ENCODE measurements at regions not wholly inside any gene's neighbourhood (a gene's known extent, or its start where the extent isn't known, plus 50 kb on each side); places are given as distances from the start of the nearest gene placed in this dataset.

- Histone ChIP-seq H3K4me2 (ENCODE audit: low read length) (no peak overlapping the region), H3K9me3 (ENCODE audit: low read length) (no peaks in the 10 kb centered on the region), H3K4me3 (ENCODE audit: low read depth, low read length, poor library complexity, severe bottlenecking) (no peak overlapping the region), H3K9ac (ENCODE audit: low read length) (no peak overlapping the region), H3K9me2 (ENCODE audit: low read depth, low read length) (no peaks in the 10 kb centered on the region), H3K27ac (ENCODE audit: low read depth, low read length, poor library complexity, severe bottlenecking) (no peak overlapping the region), H3K36me3 (ENCODE audit: insufficient read depth, low read length) (no peaks in the 10 kb centered on the region), H3K79me2 (ENCODE audit: insufficient read depth, low read length) (no peaks in the 10 kb centered on the region), H3F3A (ENCODE audit: insufficient read depth, low read length) (no peaks in the 10 kb centered on the region), H2AFZ (ENCODE audit: low read length) (no peak overlapping the region), H4K20me1 (ENCODE audit: insufficient read depth, low read length) (no peaks in the 10 kb centered on the region), H3K27me3 (ENCODE audit: insufficient read depth, low read length) (no peaks in the 10 kb centered on the region), H3K4me1 (ENCODE audit: insufficient read depth, low read length, severe bottlenecking) (no peaks in the 10 kb centered on the region)
- TF ChIP-seq EZH2 (IDR thresholded peaks at IDR 0.05; ENCODE audit: borderline replicate concordance, low read length) (no peak), CTCF (IDR thresholded peaks at IDR 0.05; ENCODE audit: low read length) (no peak)
Observed at GRCh38 chr17:53628011-53628410, 194.7 kb upstream of the KIF2B start.

GRCh38 chr17:53627511-53627910 is 195.2 kb upstream of the KIF2B start:
- no peaks in the 10 kb centered on the region for H3K27me3 ChIP-seq (ENCODE audit: insufficient read depth, low read length)
- no peak for TF ChIP-seq EZH2 (IDR thresholded peaks at IDR 0.05; ENCODE audit: borderline replicate concordance, low read length)
- no peak for TF ChIP-seq CTCF (IDR thresholded peaks at IDR 0.05; ENCODE audit: low read length)

GRCh38 chr17:53626286-53626685 is 196.4 kb upstream of the KIF2B start:
- no peaks in the 10 kb centered on the region for H3K27me3 ChIP-seq (ENCODE audit: insufficient read depth, low read length)
- H3K27ac ChIP-seq (ENCODE audit: low read depth, low read length, poor library complexity, severe bottlenecking) = no peak overlapping the region
- H3K4me3 ChIP-seq (ENCODE audit: low read depth, low read length, poor library complexity, severe bottlenecking) = no peak overlapping the region
- H4K20me1 ChIP-seq (ENCODE audit: insufficient read depth, low read length) = no peaks in the 10 kb centered on the region
- H3K79me2 ChIP-seq (ENCODE audit: insufficient read depth, low read length) = no peaks in the 10 kb centered on the region
- no peaks in the 10 kb centered on the region for H3K9me3 ChIP-seq (ENCODE audit: low read length)
- H3K36me3 ChIP-seq (ENCODE audit: insufficient read depth, low read length) = no peaks in the 10 kb centered on the region
- H3K9me2 ChIP-seq (ENCODE audit: low read depth, low read length) = no peaks in the 10 kb centered on the region
- no peaks in the 10 kb centered on the region for H3K4me1 ChIP-seq (ENCODE audit: insufficient read depth, low read length, severe bottlenecking)
- H2AFZ ChIP-seq (ENCODE audit: low read length) = no peak overlapping the region
- TF ChIP-seq EZH2 (IDR thresholded peaks at IDR 0.05; ENCODE audit: borderline replicate concordance, low read length) (no peak), CTCF (IDR thresholded peaks at IDR 0.05; ENCODE audit: low read length) (no peak)
- H3K4me2 ChIP-seq (ENCODE audit: low read length) = no peak overlapping the region
- H3F3A ChIP-seq (ENCODE audit: insufficient read depth, low read length) = no peaks in the 10 kb centered on the region
- no peak overlapping the region for H3K9ac ChIP-seq (ENCODE audit: low read length)

More at GRCh38 chr17:53627511-53627910, 195.2 kb upstream of the KIF2B start:
- Histone ChIP-seq H3K4me2 (ENCODE audit: low read length) (no peak overlapping the region), H3K4me1 (ENCODE audit: insufficient read depth, low read length, severe bottlenecking) (no peaks in the 10 kb centered on the region), H2AFZ (ENCODE audit: low read length) (no peak overlapping the region), H3K9me2 (ENCODE audit: low read depth, low read length) (no peaks in the 10 kb centered on the region), H3K9ac (ENCODE audit: low read length) (no peak overlapping the region), H4K20me1 (ENCODE audit: insufficient read depth, low read length) (no peaks in the 10 kb centered on the region), H3K4me3 (ENCODE audit: low read depth, low read length, poor library complexity, severe bottlenecking) (no peak overlapping the region), H3K79me2 (ENCODE audit: insufficient read depth, low read length) (no peaks in the 10 kb centered on the region), H3K36me3 (ENCODE audit: insufficient read depth, low read length) (no peaks in the 10 kb centered on the region), H3K27ac (ENCODE audit: low read depth, low read length, poor library complexity, severe bottlenecking) (no peak overlapping the region), H3K9me3 (ENCODE audit: low read length) (no peaks in the 10 kb centered on the region), H3F3A (ENCODE audit: insufficient read depth, low read length) (no peaks in the 10 kb centered on the region)

All from OCI-LY1 (cell line).